ENCODE measurements at regions not wholly inside any gene's neighbourhood (a gene's known extent, or its start where the extent isn't known, plus 50 kb on each side); places are given as distances from the start of the nearest gene placed in this dataset.
"Not testable (repeated sequence)": the region's sequence is repeated elsewhere in the genome, so short reads cannot be mapped to it uniquely, and the experiment has no call there.

DNA sequence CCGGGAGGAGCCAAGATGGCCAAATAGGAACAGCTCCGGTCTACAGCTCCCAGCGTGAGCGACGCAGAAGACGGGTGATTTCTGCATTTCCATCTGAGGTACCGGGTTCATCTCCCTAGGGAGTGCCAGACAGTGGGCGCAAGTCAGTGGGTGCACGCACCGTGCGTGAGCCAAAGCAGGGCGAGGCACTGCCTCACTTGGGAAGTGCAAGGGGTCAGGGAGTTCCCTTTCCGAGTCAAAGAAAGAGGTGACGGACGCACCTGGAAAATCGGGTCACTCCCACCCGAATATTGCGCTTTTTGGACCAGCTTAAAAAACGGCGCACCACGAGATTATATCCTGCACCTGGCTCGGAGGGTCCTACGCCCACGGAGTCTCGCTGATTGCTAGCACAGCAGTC lies 400.8 kb upstream of the KLHL29 start:
- H3K27me3 ChIP-seq (ENCODE audit: control insufficient read depth, insufficient read depth, low read length); H3K4me1 ChIP-seq (ENCODE audit: control insufficient read depth, insufficient read depth, low read length); H3K27ac ChIP-seq (ENCODE audit: low read depth, low read length); H3K36me3 ChIP-seq (ENCODE audit: control insufficient read depth, insufficient read depth, low read length); H3K9me3 ChIP-seq (ENCODE audit: control insufficient read depth, insufficient read depth, low read depth, low read length): not testable (repeated sequence)
- Histone ChIP-seq H3K9ac (ENCODE audit: low read length) (peak overlapping the region; percentile 62), H3K4me3 (ENCODE audit: low read depth, low read length) (peak overlapping the region; percentile 58)

DNA sequence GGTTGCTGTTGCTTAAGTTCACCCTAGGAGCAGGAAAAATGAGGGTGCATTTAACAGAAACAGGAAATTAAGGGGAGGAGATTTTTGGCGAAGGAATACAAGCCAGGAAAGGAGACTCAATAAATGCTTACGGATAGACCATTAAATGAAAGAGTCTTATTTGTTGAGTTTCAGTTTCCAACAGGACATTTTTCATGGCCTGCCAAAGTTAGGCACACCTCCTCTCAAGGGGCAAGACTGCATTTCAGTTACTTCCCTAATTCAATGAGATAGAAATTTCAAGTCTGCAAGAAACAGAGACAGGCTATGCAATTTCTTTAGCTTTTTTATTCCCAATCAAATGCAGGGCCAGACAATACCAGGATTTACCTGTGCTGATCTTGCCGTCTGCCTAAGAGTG lies 394.7 kb upstream of the KLHL29 start:
- no peaks in the 10 kb centered on the region for H3K9me3 ChIP-seq (ENCODE audit: control insufficient read depth, insufficient read depth, low read depth, low read length)
- H3K27ac ChIP-seq (ENCODE audit: low read depth, low read length), result no peak overlapping the region
- no peaks in the 10 kb centered on the region for H3K27me3 ChIP-seq (ENCODE audit: control insufficient read depth, insufficient read depth, low read length)
- no peak overlapping the region for H3K9ac ChIP-seq (ENCODE audit: low read length)
- H3K4me1 ChIP-seq (ENCODE audit: control insufficient read depth, insufficient read depth, low read length), result no peaks in the 10 kb centered on the region
- H3K36me3 ChIP-seq (ENCODE audit: control insufficient read depth, insufficient read depth, low read length), result no peaks in the 10 kb centered on the region
- no peak overlapping the region for H3K4me3 ChIP-seq (ENCODE audit: low read depth, low read length)

DNA sequence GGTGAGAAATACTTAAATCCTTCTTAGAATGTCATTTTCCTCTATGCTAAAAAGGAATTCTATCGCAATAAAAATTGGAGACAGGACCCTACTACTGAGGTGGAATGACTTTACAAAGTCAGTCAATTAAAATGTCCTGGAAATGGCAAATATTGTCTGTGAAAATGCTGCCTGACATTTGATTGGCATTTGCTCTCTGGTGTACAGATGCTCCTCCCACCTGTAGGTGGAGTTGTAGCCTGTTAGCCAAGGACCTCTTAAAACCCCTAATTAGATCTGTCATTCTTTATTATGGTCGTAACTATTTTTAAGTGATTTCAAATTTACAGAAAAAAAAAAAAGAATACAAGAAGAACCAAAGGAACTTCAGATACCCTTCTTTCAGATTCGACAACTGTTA lies 393.1 kb upstream of the KLHL29 start:
- no peak overlapping the region for H3K4me3 ChIP-seq (ENCODE audit: low read depth, low read length)
- no peaks in the 10 kb centered on the region for H3K36me3 ChIP-seq (ENCODE audit: control insufficient read depth, insufficient read depth, low read length)
- H3K9ac ChIP-seq (ENCODE audit: low read length), result no peak overlapping the region
- no peaks in the 10 kb centered on the region for H3K9me3 ChIP-seq (ENCODE audit: control insufficient read depth, insufficient read depth, low read depth, low read length)
- H3K4me1 ChIP-seq (ENCODE audit: control insufficient read depth, insufficient read depth, low read length), result no peaks in the 10 kb centered on the region
- H3K27ac ChIP-seq (ENCODE audit: low read depth, low read length), result no peak overlapping the region
- no peaks in the 10 kb centered on the region for H3K27me3 ChIP-seq (ENCODE audit: control insufficient read depth, insufficient read depth, low read length)

DNA sequence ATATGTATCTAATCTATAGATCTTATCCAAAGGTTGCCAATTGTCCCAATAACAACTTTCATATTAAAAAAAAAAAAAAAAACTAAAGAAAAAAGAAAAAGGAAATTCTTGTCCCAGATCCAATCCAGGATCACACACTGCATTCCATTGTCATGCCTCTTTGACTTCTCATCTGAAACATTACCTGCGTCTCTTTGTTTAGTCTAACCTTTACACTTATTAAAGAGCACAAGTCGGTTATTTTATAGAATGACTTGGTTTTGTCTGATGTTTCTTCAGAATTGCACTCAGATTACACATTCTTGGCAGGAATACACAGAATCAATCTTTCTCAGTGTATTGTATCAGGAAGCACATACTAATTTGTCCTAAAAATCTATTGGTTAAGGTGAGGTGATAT lies 392.5 kb upstream of the KLHL29 start:
- no peak overlapping the region for H3K9ac ChIP-seq (ENCODE audit: low read length)
- H3K4me3 ChIP-seq (ENCODE audit: low read depth, low read length), result no peak overlapping the region
- no peaks in the 10 kb centered on the region for H3K36me3 ChIP-seq (ENCODE audit: control insufficient read depth, insufficient read depth, low read length)
- no peak overlapping the region for H3K27ac ChIP-seq (ENCODE audit: low read depth, low read length)
- no peaks in the 10 kb centered on the region for H3K27me3 ChIP-seq (ENCODE audit: control insufficient read depth, insufficient read depth, low read length)
- H3K4me1 ChIP-seq (ENCODE audit: control insufficient read depth, insufficient read depth, low read length), result no peaks in the 10 kb centered on the region
- no peaks in the 10 kb centered on the region for H3K9me3 ChIP-seq (ENCODE audit: control insufficient read depth, insufficient read depth, low read depth, low read length)

DNA sequence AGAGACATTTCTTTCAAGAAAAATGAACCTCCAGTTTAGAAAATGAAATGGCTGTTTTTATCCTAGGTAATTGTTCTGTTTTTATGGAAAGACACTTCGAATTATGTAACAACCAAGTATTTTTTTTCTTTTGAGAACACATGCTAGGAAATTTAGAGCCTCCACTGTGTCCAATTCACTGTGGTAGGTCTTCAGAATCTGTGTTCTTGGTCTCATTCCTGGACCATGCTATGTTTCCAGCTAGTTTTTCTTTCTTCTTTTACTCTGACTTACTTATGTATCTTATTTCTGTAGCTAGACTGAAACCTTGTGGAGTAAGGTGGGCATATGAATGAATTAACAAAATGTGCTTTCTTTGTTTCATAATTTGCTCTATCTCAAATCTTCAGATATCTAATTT lies 391.7 kb upstream of the KLHL29 start:
- H3K9ac ChIP-seq (ENCODE audit: low read length), result no peak overlapping the region
- no peaks in the 10 kb centered on the region for H3K4me1 ChIP-seq (ENCODE audit: control insufficient read depth, insufficient read depth, low read length)
- no peak overlapping the region for H3K4me3 ChIP-seq (ENCODE audit: low read depth, low read length)
- no peaks in the 10 kb centered on the region for H3K27me3 ChIP-seq (ENCODE audit: control insufficient read depth, insufficient read depth, low read length)
- no peaks in the 10 kb centered on the region for H3K36me3 ChIP-seq (ENCODE audit: control insufficient read depth, insufficient read depth, low read length)
- no peaks in the 10 kb centered on the region for H3K9me3 ChIP-seq (ENCODE audit: control insufficient read depth, insufficient read depth, low read depth, low read length)
- H3K27ac ChIP-seq (ENCODE audit: low read depth, low read length), result no peak overlapping the region

DNA sequence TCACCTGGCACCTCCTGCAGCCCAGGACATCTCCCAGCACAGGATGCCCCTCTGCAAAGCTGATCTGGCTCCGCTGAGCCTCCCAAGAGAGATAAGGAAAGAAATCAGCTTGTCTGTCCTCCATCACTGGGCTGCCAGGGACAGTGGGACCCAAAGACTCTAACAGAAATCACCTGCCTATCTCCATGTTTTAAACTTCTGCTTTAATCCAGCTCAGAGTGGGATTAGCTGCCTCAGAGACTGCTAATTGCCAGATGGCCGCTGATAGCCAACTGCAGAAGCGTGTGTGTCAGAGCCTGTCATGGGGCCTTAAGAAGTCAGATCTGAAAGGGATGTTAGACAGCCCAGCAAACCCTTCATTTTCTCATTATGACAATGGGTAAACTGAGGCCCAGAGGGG lies 389.4 kb upstream of the KLHL29 start:
- no peaks in the 10 kb centered on the region for H3K9me3 ChIP-seq (ENCODE audit: control insufficient read depth, insufficient read depth, low read depth, low read length)
- no peak overlapping the region for H3K4me3 ChIP-seq (ENCODE audit: low read depth, low read length)
- no peaks in the 10 kb centered on the region for H3K27me3 ChIP-seq (ENCODE audit: control insufficient read depth, insufficient read depth, low read length)
- no peak overlapping the region for H3K9ac ChIP-seq (ENCODE audit: low read length)
- H3K4me1 ChIP-seq (ENCODE audit: control insufficient read depth, insufficient read depth, low read length), result no peaks in the 10 kb centered on the region
- H3K36me3 ChIP-seq (ENCODE audit: control insufficient read depth, insufficient read depth, low read length), result no peaks in the 10 kb centered on the region
- no peak overlapping the region for H3K27ac ChIP-seq (ENCODE audit: low read depth, low read length)

DNA sequence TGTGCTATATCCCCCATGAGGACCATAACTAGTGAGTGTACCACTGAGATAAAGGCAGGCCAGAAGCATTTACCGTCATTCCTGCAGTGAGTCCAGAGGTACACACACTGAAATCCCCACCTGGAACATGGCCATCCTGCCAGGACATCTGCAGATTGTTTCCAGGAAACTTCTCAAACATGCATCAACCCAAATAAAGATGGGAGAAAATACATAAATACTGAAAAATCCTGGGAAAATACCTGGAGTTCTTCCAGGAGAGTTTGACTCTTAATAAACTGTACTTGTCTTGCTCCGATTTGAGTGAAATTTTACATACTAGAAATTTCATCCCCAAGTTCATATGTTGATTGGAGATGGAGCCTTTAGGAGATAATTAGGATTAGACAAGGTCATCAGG lies 388.1 kb upstream of the KLHL29 start:
- H3K27me3 ChIP-seq (ENCODE audit: control insufficient read depth, insufficient read depth, low read length), result no peaks in the 10 kb centered on the region

DNA sequence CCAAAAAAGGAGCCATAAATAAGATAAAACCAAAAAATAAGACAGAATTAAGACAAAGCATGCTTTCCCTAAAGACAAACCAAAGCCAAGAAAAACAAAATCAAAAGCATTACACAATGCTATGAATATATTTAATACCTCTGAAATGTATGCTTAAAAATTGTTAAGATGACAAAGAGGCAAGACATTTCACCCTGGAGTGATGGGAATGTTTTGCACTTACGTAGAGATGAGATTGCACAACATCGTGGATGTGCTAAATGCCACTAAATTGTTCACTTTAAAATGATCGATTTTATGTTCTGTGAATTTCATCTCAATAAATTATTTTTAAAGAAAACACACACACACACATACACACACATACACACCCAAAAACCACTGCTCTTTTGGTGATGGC lies 386.6 kb upstream of the KLHL29 start:
- Histone ChIP-seq H3K27me3 (ENCODE audit: control insufficient read depth, insufficient read depth, low read length) (no peaks in the 10 kb centered on the region), H3K36me3 (ENCODE audit: control insufficient read depth, insufficient read depth, low read length) (no peaks in the 10 kb centered on the region), H3K27ac (ENCODE audit: low read depth, low read length) (no peak overlapping the region), H3K4me3 (ENCODE audit: low read depth, low read length) (no peak overlapping the region), H3K4me1 (ENCODE audit: control insufficient read depth, insufficient read depth, low read length) (no peaks in the 10 kb centered on the region), H3K9ac (ENCODE audit: low read length) (no peak overlapping the region), H3K9me3 (ENCODE audit: control insufficient read depth, insufficient read depth, low read depth, low read length) (no peaks in the 10 kb centered on the region)

More for the DNA sequence above, 388.1 kb upstream of the KLHL29 start:
- H3K27ac ChIP-seq (ENCODE audit: low read depth, low read length), result no peak overlapping the region
- no peaks in the 10 kb centered on the region for H3K4me1 ChIP-seq (ENCODE audit: control insufficient read depth, insufficient read depth, low read length)
- no peaks in the 10 kb centered on the region for H3K9me3 ChIP-seq (ENCODE audit: control insufficient read depth, insufficient read depth, low read depth, low read length)
- H3K9ac ChIP-seq (ENCODE audit: low read length), result no peak overlapping the region
- H3K36me3 ChIP-seq (ENCODE audit: control insufficient read depth, insufficient read depth, low read length), result no peaks in the 10 kb centered on the region
- H3K4me3 ChIP-seq (ENCODE audit: low read depth, low read length), result no peak overlapping the region

DNA sequence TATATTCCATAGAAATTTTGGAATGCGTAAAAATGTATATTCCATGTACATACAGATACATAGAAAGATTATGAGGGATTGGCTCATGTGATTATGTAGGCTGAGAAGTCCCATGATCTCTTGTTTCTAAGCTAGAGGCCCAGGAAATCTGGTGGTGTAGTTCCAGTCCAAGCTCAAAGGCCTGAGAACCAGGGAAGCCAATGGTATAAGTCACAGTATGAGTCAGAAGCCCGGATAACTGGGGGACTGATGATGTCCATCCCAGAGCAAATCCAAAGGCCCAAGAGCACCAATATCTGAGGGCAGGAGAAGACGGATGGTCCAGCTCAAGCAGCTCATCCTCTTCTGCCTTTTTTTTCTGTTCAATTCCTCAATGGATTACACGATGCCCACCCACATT lies 385.0 kb upstream of the KLHL29 start:
- H3K9me3 ChIP-seq (ENCODE audit: control insufficient read depth, insufficient read depth, low read depth, low read length), result no peaks in the 10 kb centered on the region
- H3K27ac ChIP-seq (ENCODE audit: low read depth, low read length), result no peak overlapping the region
- no peaks in the 10 kb centered on the region for H3K27me3 ChIP-seq (ENCODE audit: control insufficient read depth, insufficient read depth, low read length)
- H3K4me3 ChIP-seq (ENCODE audit: low read depth, low read length), result no peak overlapping the region
- no peaks in the 10 kb centered on the region for H3K36me3 ChIP-seq (ENCODE audit: control insufficient read depth, insufficient read depth, low read length)
- H3K4me1 ChIP-seq (ENCODE audit: control insufficient read depth, insufficient read depth, low read length), result no peaks in the 10 kb centered on the region
- H3K9ac ChIP-seq (ENCODE audit: low read length), result no peak overlapping the region

DNA sequence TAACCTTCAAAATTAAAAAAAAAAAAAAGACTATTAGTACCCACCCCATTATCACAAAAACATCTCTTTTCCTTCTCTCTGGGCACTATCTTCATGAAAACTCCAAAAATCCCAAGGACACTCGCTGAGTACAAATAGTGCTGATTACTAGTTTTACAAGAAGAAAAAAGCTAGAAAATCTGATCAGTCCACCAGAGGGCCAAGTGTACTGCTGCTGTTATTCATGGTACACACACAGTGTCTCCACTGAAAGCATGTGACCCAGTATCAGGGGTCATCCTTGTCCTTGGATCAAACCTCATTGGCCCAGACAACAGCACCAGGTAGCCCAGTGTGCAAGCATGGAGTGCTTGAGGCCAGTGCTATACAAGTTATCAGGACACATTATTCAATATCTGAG lies 382.7 kb upstream of the KLHL29 start:
- no peaks in the 10 kb centered on the region for H3K9me3 ChIP-seq (ENCODE audit: control insufficient read depth, insufficient read depth, low read depth, low read length)
- H3K27ac ChIP-seq (ENCODE audit: low read depth, low read length), result no peak overlapping the region
- H3K4me3 ChIP-seq (ENCODE audit: low read depth, low read length), result no peak overlapping the region
- no peaks in the 10 kb centered on the region for H3K4me1 ChIP-seq (ENCODE audit: control insufficient read depth, insufficient read depth, low read length)
- no peak overlapping the region for H3K9ac ChIP-seq (ENCODE audit: low read length)
- H3K36me3 ChIP-seq (ENCODE audit: control insufficient read depth, insufficient read depth, low read length), result no peaks in the 10 kb centered on the region
- H3K27me3 ChIP-seq (ENCODE audit: control insufficient read depth, insufficient read depth, low read length), result no peaks in the 10 kb centered on the region

DNA sequence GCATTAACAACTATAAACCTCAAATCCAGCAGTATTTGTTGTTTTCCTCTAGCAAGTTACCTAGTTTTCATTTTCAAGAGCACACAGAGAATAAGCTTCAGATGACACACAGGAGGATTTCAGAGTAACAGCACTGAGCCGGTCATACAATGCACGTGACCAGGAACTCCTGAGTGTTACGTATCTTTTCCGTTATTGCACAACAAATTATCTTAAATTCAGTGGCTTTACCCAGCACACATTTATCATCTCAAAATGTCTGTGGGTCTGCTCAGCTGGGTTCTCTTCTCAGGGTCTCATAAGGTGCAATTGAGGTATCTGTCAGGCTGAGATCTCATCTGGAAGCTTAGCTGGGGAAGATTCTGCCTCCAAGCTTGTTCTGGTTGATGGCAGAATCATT lies 379.5 kb upstream of the KLHL29 start:
- H3K9me3 ChIP-seq (ENCODE audit: control insufficient read depth, insufficient read depth, low read depth, low read length), result no peaks in the 10 kb centered on the region
- no peak overlapping the region for H3K4me3 ChIP-seq (ENCODE audit: low read depth, low read length)
- no peak overlapping the region for H3K9ac ChIP-seq (ENCODE audit: low read length)
- no peak overlapping the region for H3K27ac ChIP-seq (ENCODE audit: low read depth, low read length)
- no peaks in the 10 kb centered on the region for H3K36me3 ChIP-seq (ENCODE audit: control insufficient read depth, insufficient read depth, low read length)
- H3K4me1 ChIP-seq (ENCODE audit: control insufficient read depth, insufficient read depth, low read length), result no peaks in the 10 kb centered on the region
- H3K27me3 ChIP-seq (ENCODE audit: control insufficient read depth, insufficient read depth, low read length), result no peaks in the 10 kb centered on the region

DNA sequence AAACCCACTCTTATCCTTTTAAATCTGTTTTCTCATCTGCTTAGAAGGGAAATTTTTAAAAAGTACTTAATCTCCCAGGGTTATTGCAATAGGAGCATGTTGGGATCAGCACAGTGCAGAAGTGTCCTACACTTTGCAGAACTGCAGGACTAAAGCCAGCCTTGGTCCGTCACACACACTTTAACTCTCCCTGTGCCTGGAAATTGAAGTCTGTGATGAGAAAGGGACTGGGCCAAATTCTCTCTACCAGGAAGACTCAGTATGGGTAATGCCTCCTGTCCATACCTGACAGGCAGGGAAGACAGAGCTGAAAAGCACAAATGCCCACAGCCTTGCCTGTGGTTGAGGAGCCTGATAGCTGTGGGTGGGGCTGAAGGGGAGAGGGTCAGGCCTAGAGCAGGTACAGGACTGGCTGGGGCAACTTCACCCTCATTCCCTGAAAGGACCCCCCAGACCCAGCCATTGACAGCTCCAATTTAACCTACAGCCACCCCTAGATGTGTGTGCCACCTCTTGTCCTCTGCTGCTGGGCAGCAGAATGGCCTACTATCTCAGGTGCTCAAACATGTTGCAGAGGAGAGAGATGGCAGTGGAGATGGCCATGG lies 377.2 kb upstream of the KLHL29 start:
- Histone ChIP-seq H3K4me1 (ENCODE audit: control insufficient read depth, insufficient read depth, low read length) (no peaks in the 10 kb centered on the region), H3K36me3 (ENCODE audit: control insufficient read depth, insufficient read depth, low read length) (no peaks in the 10 kb centered on the region), H3K9me3 (ENCODE audit: control insufficient read depth, insufficient read depth, low read depth, low read length) (no peaks in the 10 kb centered on the region), H3K9ac (ENCODE audit: low read length) (no peak overlapping the region), H3K27me3 (ENCODE audit: control insufficient read depth, insufficient read depth, low read length) (no peaks in the 10 kb centered on the region), H3K4me3 (ENCODE audit: low read depth, low read length) (no peak overlapping the region), H3K27ac (ENCODE audit: low read depth, low read length) (no peak overlapping the region)

All from HUES6 (cell line).